Mucosa of stomach (tissue), 1 donor: ENCODE measurements at regions not wholly inside any gene's neighbourhood (a gene's known extent, or its start where the extent isn't known, plus 50 kb on each side); places are given as distances from the start of the nearest gene placed in this dataset.
"Not testable (repeated sequence)": the region's sequence is repeated elsewhere in the genome, so short reads cannot be mapped to it uniquely, and the experiment has no call there.

Source experiments
- H3K27me3 ChIP-seq: one replicate; pipeline ENCODE4 v1.7.0; 2013; ENCODE audit warnings: mild to moderate bottlenecking, low read length; ENCODE audit not compliant: control insufficient read depth, insufficient read depth
- H3K36me3 ChIP-seq: one replicate; pipeline ENCODE4 v1.7.0; 2013; ENCODE audit warnings: low read length; ENCODE audit not compliant: control insufficient read depth, insufficient read depth
- H3K4me1 ChIP-seq: one replicate; pipeline ENCODE4 v1.7.0; 2013; ENCODE audit warnings: mild to moderate bottlenecking, low read length; ENCODE audit not compliant: control insufficient read depth, insufficient read depth
- H3K4me3 ChIP-seq: one replicate; pipeline ENCODE4 v1.7.0; 2013; ENCODE audit warnings: low read length
- H3K9ac ChIP-seq: one replicate; pipeline ENCODE4 v1.7.0; 2013; ENCODE audit warnings: mild to moderate bottlenecking, low read length, moderate library complexity
- H3K9me3 ChIP-seq: one replicate; pipeline ENCODE4 v1.7.0; 2013; ENCODE audit warnings: mild to moderate bottlenecking, low read length, moderate library complexity; ENCODE audit not compliant: control insufficient read depth
- donor health status: Pancreatic carcinoma.

GRCh38 chr4:188958346-188958745 lies 819.1 kb downstream of the TRIML1 start:
- Histone ChIP-seq H3K9ac (no peak overlapping the region), H3K27me3 (no peaks in the 10 kb centered on the region)

GRCh38 chr4:188959424-188959823 lies 820.2 kb downstream of the TRIML1 start:
- no peaks in the 10 kb centered on the region for H3K27me3 ChIP-seq
- H3K9ac ChIP-seq, result no peak overlapping the region
- no peaks in the 10 kb centered on the region for H3K4me1 ChIP-seq
- H3K36me3 ChIP-seq, result no peaks in the 10 kb centered on the region
- H3K9me3 ChIP-seq, result no peaks in the 10 kb centered on the region
- no peak overlapping the region for H3K4me3 ChIP-seq

More at GRCh38 chr4:188958346-188958745, 819.1 kb downstream of the TRIML1 start:
- no peaks in the 10 kb centered on the region for H3K36me3 ChIP-seq
- no peaks in the 10 kb centered on the region for H3K9me3 ChIP-seq
- no peak overlapping the region for H3K4me3 ChIP-seq
- no peaks in the 10 kb centered on the region for H3K4me1 ChIP-seq

- no peaks in the 10 kb centered on the region for H3K9me3 ChIP-seq
- no peak overlapping the region for H3K4me3 ChIP-seq
- no peaks in the 10 kb centered on the region for H3K4me1 ChIP-seq
- H3K36me3 ChIP-seq, result no peaks in the 10 kb centered on the region
- H3K9ac ChIP-seq, result no peak overlapping the region
- no peaks in the 10 kb centered on the region for H3K27me3 ChIP-seq
These were observed 821.3 kb downstream of the TRIML1 start for GRCh38 chr4:188960411-188961093.

GRCh38 chr4:188971125-188971524 lies 831.9 kb downstream of the TRIML1 start:
- H3K9me3 ChIP-seq, result no peaks in the 10 kb centered on the region
- H3K27me3 ChIP-seq, result no peaks in the 10 kb centered on the region
- H3K4me3 ChIP-seq, result no peak overlapping the region
- peaks cover 11% of the 10 kb centered on the region for H3K4me1 ChIP-seq
- no peak overlapping the region for H3K9ac ChIP-seq
- no peaks in the 10 kb centered on the region for H3K36me3 ChIP-seq

GRCh38 chr4:188975271-188975670 lies 836.0 kb downstream of the TRIML1 start:
- Histone ChIP-seq H3K9me3 (no peaks in the 10 kb centered on the region), H3K9ac (no peak overlapping the region), H3K27me3 (no peaks in the 10 kb centered on the region), H3K4me3 (no peak overlapping the region), H3K4me1 (peaks cover 15% of the 10 kb centered on the region), H3K36me3 (no peaks in the 10 kb centered on the region)

GRCh38 chr4:188976644-188977115 lies 837.4 kb downstream of the TRIML1 start:
- H3K4me1 ChIP-seq, result peaks cover 15% of the 10 kb centered on the region
- no peaks in the 10 kb centered on the region for H3K27me3 ChIP-seq
- no peak overlapping the region for H3K9ac ChIP-seq
- no peaks in the 10 kb centered on the region for H3K9me3 ChIP-seq
- H3K4me3 ChIP-seq, result no peak overlapping the region
- H3K36me3 ChIP-seq, result no peaks in the 10 kb centered on the region

- not testable (repeated sequence) for H3K27me3 ChIP-seq, H3K4me3 ChIP-seq, H3K36me3 ChIP-seq, H3K9ac ChIP-seq, H3K9me3 ChIP-seq
- peaks cover 15% of the 10 kb centered on the region for H3K4me1 ChIP-seq
These were observed 838.0 kb downstream of the TRIML1 start for GRCh38 chr4:188977232-188977631.

GRCh38 chr4:188984518-188984917 lies 845.3 kb downstream of the TRIML1 start:
- no peaks in the 10 kb centered on the region for H3K27me3 ChIP-seq
- no peak overlapping the region for H3K4me3 ChIP-seq
- H3K9ac ChIP-seq, result no peak overlapping the region
- H3K4me1 ChIP-seq, result peaks cover 3% of the 10 kb centered on the region
- no peaks in the 10 kb centered on the region for H3K36me3 ChIP-seq
- H3K9me3 ChIP-seq, result no peaks in the 10 kb centered on the region

- H3K4me1 ChIP-seq, result peaks cover 3% of the 10 kb centered on the region
- H3K4me3 ChIP-seq, result no peak overlapping the region
- H3K9me3 ChIP-seq, result no peaks in the 10 kb centered on the region
- no peaks in the 10 kb centered on the region for H3K27me3 ChIP-seq
- H3K9ac ChIP-seq, result no peak overlapping the region
- no peaks in the 10 kb centered on the region for H3K36me3 ChIP-seq
These were observed 847.0 kb downstream of the TRIML1 start for GRCh38 chr4:188986271-188986689.

- H3K9ac ChIP-seq, result no peak overlapping the region
- peaks cover 3% of the 10 kb centered on the region for H3K4me1 ChIP-seq
- H3K9me3 ChIP-seq, result no peaks in the 10 kb centered on the region
- no peaks in the 10 kb centered on the region for H3K27me3 ChIP-seq
- no peaks in the 10 kb centered on the region for H3K36me3 ChIP-seq
- H3K4me3 ChIP-seq, result no peak overlapping the region
These were observed 847.8 kb downstream of the TRIML1 start for GRCh38 chr4:188987011-188987410.

GRCh38 chr4:188988131-188988530 lies 848.9 kb downstream of the TRIML1 start:
- Histone ChIP-seq H3K9ac (no peak overlapping the region), H3K36me3 (no peaks in the 10 kb centered on the region), H3K4me1 (peaks cover 3% of the 10 kb centered on the region)

GRCh38 chr4:188989371-188989770 lies 850.1 kb downstream of the TRIML1 start:
- H3K9me3 ChIP-seq, result no peaks in the 10 kb centered on the region
- peaks cover 3% of the 10 kb centered on the region for H3K4me1 ChIP-seq
- H3K4me3 ChIP-seq, result no peak overlapping the region
- no peaks in the 10 kb centered on the region for H3K27me3 ChIP-seq
- no peaks in the 10 kb centered on the region for H3K36me3 ChIP-seq
- no peak overlapping the region for H3K9ac ChIP-seq

More at GRCh38 chr4:188988131-188988530, 848.9 kb downstream of the TRIML1 start:
- Histone ChIP-seq H3K27me3 (no peaks in the 10 kb centered on the region), H3K4me3 (no peak overlapping the region), H3K9me3 (no peaks in the 10 kb centered on the region)
